ENCODE measurements at regions not wholly inside any gene's neighbourhood (a gene's known extent, or its start where the extent isn't known, plus 50 kb on each side); places are given as distances from the start of the nearest gene placed in this dataset.

DNA sequence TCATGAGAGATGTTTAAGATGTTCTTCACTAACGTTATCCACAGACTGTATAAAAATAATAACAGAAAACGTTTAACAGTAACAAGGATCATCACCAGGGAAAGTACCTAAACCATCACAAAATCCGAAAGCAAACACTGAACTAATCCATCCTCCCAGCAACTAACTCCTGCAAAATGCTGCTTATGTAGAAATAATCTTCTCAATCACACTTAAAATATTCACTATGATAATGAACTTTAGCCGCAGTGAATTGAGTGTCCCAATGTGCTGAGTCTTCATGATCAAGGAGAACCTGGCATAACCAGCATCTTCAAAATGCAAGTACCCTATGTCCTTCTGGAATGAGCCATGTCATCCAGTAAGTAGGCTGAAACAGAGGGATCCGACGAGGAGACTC lies 166.1 kb downstream of the LTN1 start:
- no peak overlapping the region for H3K27ac Mint-ChIP-seq (ENCODE audit: low read depth, unreplicated experiment)
- H3K4me3 Mint-ChIP-seq (ENCODE audit: unreplicated experiment) = no peak overlapping the region
- DNase-seq (ENCODE audit: unreplicated experiment) = no peak
- H3K4me1 Mint-ChIP-seq (ENCODE audit: insufficient read depth, unreplicated experiment) = no peaks in the 10 kb centered on the region
- H3K36me3 Mint-ChIP-seq (ENCODE audit: insufficient read depth, unreplicated experiment) = no peaks in the 10 kb centered on the region
- ChIA-PET CTCF (no interaction called here), POLR2A (no interaction called here)
- intact Hi-C loops (cut with micrococcal nuclease) = no loop called here
- H3K27me3 Mint-ChIP-seq (ENCODE audit: insufficient read depth, unreplicated experiment) = no peaks in the 10 kb centered on the region
- BruUV-seq (replicated peaks) = no TSS peak
- TF ChIP-seq CTCF (IDR thresholded peaks at IDR 0.05; ENCODE audit: unreplicated experiment) = no peak
- H3K9me3 Mint-ChIP-seq (ENCODE audit: unreplicated experiment) = no peaks in the 10 kb centered on the region

- Mint-ChIP-seq H3K36me3 (ENCODE audit: insufficient read depth, unreplicated experiment) (no peaks in the 10 kb centered on the region), H3K4me3 (ENCODE audit: unreplicated experiment) (no peak overlapping the region), H3K4me1 (ENCODE audit: insufficient read depth, unreplicated experiment) (no peaks in the 10 kb centered on the region), H3K27ac (ENCODE audit: low read depth, unreplicated experiment) (no peak overlapping the region), H3K9me3 (ENCODE audit: unreplicated experiment) (no peaks in the 10 kb centered on the region), H3K27me3 (ENCODE audit: insufficient read depth, unreplicated experiment) (no peaks in the 10 kb centered on the region)
- intact Hi-C loops (cut with micrococcal nuclease) = no loop called here
- POLR2A ChIA-PET = no interaction called here
- CTCF ChIA-PET = no interaction called here
- no peak for TF ChIP-seq CTCF (IDR thresholded peaks at IDR 0.05; ENCODE audit: unreplicated experiment)
- no TSS peak for BruUV-seq (replicated peaks)
- DNase-seq (ENCODE audit: unreplicated experiment) = no peak
These were observed 166.7 kb downstream of the LTN1 start for GRCh38 chr21:28826021-28826420.

GRCh38 chr21:28823429-28823828 lies 169.2 kb downstream of the LTN1 start:
- POLR2A ChIA-PET = no interaction called here
- intact Hi-C loops (cut with micrococcal nuclease) = no loop called here
- TF ChIP-seq CTCF (IDR thresholded peaks at IDR 0.05; ENCODE audit: unreplicated experiment) = no peak
- H3K36me3 Mint-ChIP-seq (ENCODE audit: insufficient read depth, unreplicated experiment) = no peaks in the 10 kb centered on the region
- H3K4me1 Mint-ChIP-seq (ENCODE audit: insufficient read depth, unreplicated experiment) = no peaks in the 10 kb centered on the region
- CTCF ChIA-PET = no interaction called here
- no peaks in the 10 kb centered on the region for H3K27me3 Mint-ChIP-seq (ENCODE audit: insufficient read depth, unreplicated experiment)
- no peak overlapping the region for H3K27ac Mint-ChIP-seq (ENCODE audit: low read depth, unreplicated experiment)
- no peak overlapping the region for H3K4me3 Mint-ChIP-seq (ENCODE audit: unreplicated experiment)
- no peaks in the 10 kb centered on the region for H3K9me3 Mint-ChIP-seq (ENCODE audit: unreplicated experiment)
- no TSS peak for BruUV-seq (replicated peaks)
- no peak for DNase-seq (ENCODE audit: unreplicated experiment)

DNA sequence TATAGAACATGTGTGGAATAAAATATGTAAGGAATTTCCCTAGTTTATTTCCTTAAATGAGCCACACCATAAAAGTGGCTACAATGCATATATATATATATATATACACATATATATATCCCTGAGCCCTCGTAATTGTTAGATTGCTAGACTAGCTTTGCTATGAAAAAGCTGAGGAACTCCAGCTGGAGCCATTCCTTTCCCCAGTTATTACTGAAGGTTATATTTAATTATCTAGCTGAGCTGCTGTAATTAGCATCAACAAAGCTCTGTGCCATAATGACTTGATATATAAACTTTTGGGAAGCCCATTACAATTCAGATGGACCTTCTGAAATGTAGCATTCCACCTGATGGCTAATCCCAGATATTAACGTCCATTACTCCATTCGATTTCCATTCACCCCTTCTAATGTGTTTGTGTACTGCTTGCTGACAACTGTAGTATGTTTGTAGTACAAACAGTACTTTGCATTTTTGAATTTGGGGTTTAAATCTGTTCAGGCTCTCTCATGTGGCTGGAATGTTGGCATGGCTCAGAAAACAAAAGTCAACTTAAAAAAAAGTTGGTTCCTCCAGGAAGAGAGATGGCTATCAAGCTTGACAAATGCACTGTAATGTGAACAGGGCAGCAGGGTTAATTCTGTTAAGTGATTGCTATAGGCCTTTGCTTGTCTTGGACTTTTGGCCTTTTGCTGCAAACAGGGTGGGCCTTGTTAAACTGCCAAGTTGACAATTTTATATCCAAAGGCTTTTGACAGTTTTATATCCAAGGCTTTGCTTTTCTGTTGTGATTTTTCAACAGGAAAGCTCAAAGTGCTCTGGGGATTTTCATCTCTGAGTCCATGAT lies 170.0 kb downstream of the LTN1 start:
- CTCF ChIA-PET = no interaction called here
- Mint-ChIP-seq H3K4me3 (ENCODE audit: unreplicated experiment) (no peak overlapping the region), H3K4me1 (ENCODE audit: insufficient read depth, unreplicated experiment) (no peaks in the 10 kb centered on the region), H3K27me3 (ENCODE audit: insufficient read depth, unreplicated experiment) (no peaks in the 10 kb centered on the region), H3K27ac (ENCODE audit: low read depth, unreplicated experiment) (no peak overlapping the region), H3K36me3 (ENCODE audit: insufficient read depth, unreplicated experiment) (no peaks in the 10 kb centered on the region), H3K9me3 (ENCODE audit: unreplicated experiment) (no peaks in the 10 kb centered on the region)
- POLR2A ChIA-PET = no interaction called here
- no peak for DNase-seq (ENCODE audit: unreplicated experiment)
- no TSS peak for BruUV-seq (replicated peaks)
- TF ChIP-seq CTCF (IDR thresholded peaks at IDR 0.05; ENCODE audit: unreplicated experiment) = no peak
- intact Hi-C loops (cut with micrococcal nuclease) = no loop called here

Data from MCF 10A (cell line).